Thyroid gland (tissue), 4 donors: ENCODE measurements at regions not wholly inside any gene's neighbourhood (a gene's known extent, or its start where the extent isn't known, plus 50 kb on each side); places are given as distances from the start of the nearest gene placed in this dataset.

Experiments used
- DNase-seq, 2 donors: peaks; one replicate each; pipeline ENCODE4 v3.0.0-alpha.2; 2019
- H3K27ac ChIP-seq, 3 donors: fragments of 200-600 bp; sonication (generic); 1 replicate in 2 of 3; 2 replicates in 1 of 3; pipeline ENCODE4 v1.5.1; 2016 to 2019; ENCODE audit warnings: mild to moderate bottlenecking in 1 of 3, moderate library complexity in 1 of 3
- H3K27me3 ChIP-seq: fragments of 200-600 bp; sonication (generic); one replicate; pipeline ENCODE4 v1.5.1; 2019
- H3K36me3 ChIP-seq, 2 donors: fragments of 200-600 bp; sonication (generic); one replicate each; pipeline ENCODE4 v1.5.1; 2016 to 2019
- H3K4me1 ChIP-seq, 2 donors: fragments of 200-600 bp; sonication (generic); one replicate each; pipeline ENCODE4 v1.5.1; 2017 to 2019
- H3K4me3 ChIP-seq, 3 donors: fragments of 200-600 bp; sonication (generic); replicated peaks in 1 of 3; 1 replicate in 2 of 3; 2 replicates in 1 of 3; pipeline ENCODE4 v1.5.1; 2016; ENCODE audit warnings: mild to moderate bottlenecking in 1 of 3
- H3K9me3 ChIP-seq: fragments of 200-600 bp; sonication (generic); one replicate; pipeline ENCODE4 v1.5.1; 2017
- POLR2A ChIP-seq, 2 donors: fragments of 450-650 bp; IDR thresholded peaks; one replicate each; pipeline ENCODE4 v1.6.1; 2017; ENCODE audit warnings: antibody characterized with exemption in 2 of 2, mild to moderate bottlenecking in 2 of 2, moderate library complexity in 1 of 2
- WGBS, 2 donors: methylation state at CpG; one replicate each; pipeline ENCODE4 v1.1.5; 2017; 5-methylcytosine and 5-hydroxymethylcytosine counted together
- intact Hi-C: fragments of 100-400 bp; cut with DNase I; formaldehyde crosslinking; loops from one replicate; pipeline ENCODE4 v1.15.1; 2023
- TF ChIP-seq, protein P1 (sequence below), 6 experiments: fragments of 200-600 bp in 3 of 6; fragments of 450-650 bp in 3 of 6; sonication (generic) in 3 of 6; IDR thresholded peaks; one replicate each; pipeline ENCODE4 v1.5.1; 2016 to 2019; ENCODE audit warnings: antibody characterized with exemption in 6 of 6, mild to moderate bottlenecking in 2 of 6, inconsistent platforms in 1 of 6, moderate library complexity in 1 of 6

DNA sequence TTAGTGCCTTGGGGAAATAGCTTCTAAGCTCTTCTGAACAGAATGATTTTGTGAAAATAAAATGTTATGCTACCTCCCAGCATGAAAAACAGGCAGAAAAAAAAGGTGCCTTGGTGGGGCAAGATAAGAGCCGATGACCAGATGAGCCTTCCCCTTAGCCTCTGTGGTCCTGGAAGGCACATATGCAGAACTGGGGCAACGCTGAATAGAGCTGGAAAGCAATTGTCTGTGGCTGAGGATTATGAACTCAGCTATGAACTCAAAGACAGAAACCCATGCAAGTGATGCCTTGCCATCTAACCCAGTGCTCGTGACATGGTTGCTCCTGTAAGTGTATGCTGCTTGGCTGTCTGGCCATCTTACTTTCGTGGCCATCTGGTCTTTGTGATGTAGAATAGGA, 128.5 kb upstream of the FRMD6 start:
- H3K4me1 ChIP-seq = no peaks in the 10 kb centered on the region
- no peaks in the 10 kb centered on the region for H3K36me3 ChIP-seq
- TF ChIP-seq, protein P1, sequence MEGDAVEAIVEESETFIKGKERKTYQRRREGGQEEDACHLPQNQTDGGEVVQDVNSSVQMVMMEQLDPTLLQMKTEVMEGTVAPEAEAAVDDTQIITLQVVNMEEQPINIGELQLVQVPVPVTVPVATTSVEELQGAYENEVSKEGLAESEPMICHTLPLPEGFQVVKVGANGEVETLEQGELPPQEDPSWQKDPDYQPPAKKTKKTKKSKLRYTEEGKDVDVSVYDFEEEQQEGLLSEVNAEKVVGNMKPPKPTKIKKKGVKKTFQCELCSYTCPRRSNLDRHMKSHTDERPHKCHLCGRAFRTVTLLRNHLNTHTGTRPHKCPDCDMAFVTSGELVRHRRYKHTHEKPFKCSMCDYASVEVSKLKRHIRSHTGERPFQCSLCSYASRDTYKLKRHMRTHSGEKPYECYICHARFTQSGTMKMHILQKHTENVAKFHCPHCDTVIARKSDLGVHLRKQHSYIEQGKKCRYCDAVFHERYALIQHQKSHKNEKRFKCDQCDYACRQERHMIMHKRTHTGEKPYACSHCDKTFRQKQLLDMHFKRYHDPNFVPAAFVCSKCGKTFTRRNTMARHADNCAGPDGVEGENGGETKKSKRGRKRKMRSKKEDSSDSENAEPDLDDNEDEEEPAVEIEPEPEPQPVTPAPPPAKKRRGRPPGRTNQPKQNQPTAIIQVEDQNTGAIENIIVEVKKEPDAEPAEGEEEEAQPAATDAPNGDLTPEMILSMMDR (IDR thresholded peaks at IDR 0.05) = no peak
- no peak for TF ChIP-seq POLR2A (IDR thresholded peaks at IDR 0.05)
- no peaks in the 10 kb centered on the region for H3K9me3 ChIP-seq
- WGBS, 2 donors = 87 to 94% methylated on average over 4 of the region's 4 CpGs
- intact Hi-C loops = no loop called here
- H3K27me3 ChIP-seq = no peaks in the 10 kb centered on the region
- DNase-seq = no peak
- no peak overlapping the region for H3K27ac ChIP-seq
- no peak overlapping the region for H3K4me3 ChIP-seq

- TF ChIP-seq, protein P1 (IDR thresholded peaks at IDR 0.05) = no peak
- no peak for TF ChIP-seq POLR2A (IDR thresholded peaks at IDR 0.05)
- Histone ChIP-seq H3K4me1 (no peaks in the 10 kb centered on the region), H3K27ac (no peak overlapping the region), H3K36me3 (no peaks in the 10 kb centered on the region), H3K4me3 (no peak overlapping the region), H3K9me3 (no peaks in the 10 kb centered on the region), H3K27me3 (no peaks in the 10 kb centered on the region)
- intact Hi-C loops = no loop called here
- no peak for DNase-seq
- 92 to 95% methylated on average over 3 of the region's 3 CpGs for WGBS, 2 donors
Measured at GRCh38 chr14:51525739-51526138, 126.0 kb upstream of the FRMD6 start.

DNA sequence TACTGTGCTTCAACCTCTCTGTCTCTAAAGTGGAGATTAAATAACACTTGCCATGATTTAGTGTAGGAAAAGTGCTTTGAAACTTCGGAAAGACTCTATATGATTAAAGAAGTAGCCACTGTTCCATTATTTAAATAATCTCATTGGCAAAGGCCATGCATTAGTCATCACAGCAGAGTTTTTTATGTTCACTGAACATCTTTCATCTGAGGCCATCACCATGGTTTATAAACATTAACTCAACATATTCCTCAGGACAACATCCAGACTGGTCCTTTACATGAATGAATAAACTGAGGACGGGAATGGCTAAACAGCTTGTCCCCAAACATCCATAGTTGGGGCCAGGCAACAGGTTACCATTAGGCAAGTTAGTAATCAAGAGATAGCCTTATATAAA, 124.6 kb upstream of the FRMD6 start:
- H3K36me3 ChIP-seq = no peaks in the 10 kb centered on the region
- 85 to 87% methylated on average over 2 of the region's 2 CpGs for WGBS, 2 donors
- TF ChIP-seq, protein P1 (IDR thresholded peaks at IDR 0.05) = no peak
- no peak for TF ChIP-seq POLR2A (IDR thresholded peaks at IDR 0.05)
- intact Hi-C loops = no loop called here
- DNase-seq = no peak
- H3K27me3 ChIP-seq = no peaks in the 10 kb centered on the region
- H3K27ac ChIP-seq = no peak overlapping the region
- no peaks in the 10 kb centered on the region for H3K9me3 ChIP-seq
- H3K4me3 ChIP-seq = no peak overlapping the region
- H3K4me1 ChIP-seq = no peaks in the 10 kb centered on the region

GRCh38 chr14:51529736-51530135, 122.0 kb upstream of the FRMD6 start:
- no peaks in the 10 kb centered on the region for H3K27me3 ChIP-seq

GRCh38 chr14:51533160-51533559, 118.5 kb upstream of the FRMD6 start:
- 61 to 72% methylated on average over 2 of the region's 2 CpGs for WGBS, 2 donors
- Histone ChIP-seq H3K9me3 (no peaks in the 10 kb centered on the region), H3K36me3 (no peaks in the 10 kb centered on the region), H3K4me3 (no peak overlapping the region), H3K4me1 (peaks cover 0 to 11% of the 10 kb centered on the region in 2 donors), H3K27me3 (no peaks in the 10 kb centered on the region), H3K27ac (no peak overlapping the region)
- DNase-seq = no peak
- TF ChIP-seq, protein P1 (IDR thresholded peaks at IDR 0.05) = no peak
- TF ChIP-seq POLR2A (IDR thresholded peaks at IDR 0.05) = no peak
- intact Hi-C loops = no loop called here

More at GRCh38 chr14:51529736-51530135, 122.0 kb upstream of the FRMD6 start:
- intact Hi-C loops = no loop called here
- Histone ChIP-seq H3K9me3 (no peaks in the 10 kb centered on the region), H3K4me3 (no peak overlapping the region), H3K27ac (no peak overlapping the region), H3K4me1 (peaks cover 0 to 8% of the 10 kb centered on the region in 2 donors), H3K36me3 (no peaks in the 10 kb centered on the region)
- WGBS, 2 donors = 24 to 33% methylated on average over 1 of the region's 1 CpG
- no peak for DNase-seq
- no peak for TF ChIP-seq POLR2A (IDR thresholded peaks at IDR 0.05)
- TF ChIP-seq, protein P1 (IDR thresholded peaks at IDR 0.05) = no peak
